IMR-90 (cell line): ENCODE measurements at regions not wholly inside any gene's neighbourhood (a gene's known extent, or its start where the extent isn't known, plus 50 kb on each side); places are given as distances from the start of the nearest gene placed in this dataset.

Experiments
- BHLHE40 ChIP-seq: fragments of 150-350 bp; IDR thresholded peaks from 2 replicates; pipeline ENCODE4 v1.6.1; 2016; ENCODE audit warnings: mild to moderate bottlenecking, low read depth, low read length
- CTCF ChIP-seq: conservative IDR thresholded peaks from 2 replicates; pipeline ENCODE4 v1.5.1; 2012; ENCODE audit warnings: mild to moderate bottlenecking, low read depth, low read length, improper control_type of control experiment
- ELK1 ChIP-seq: fragments of 150-350 bp; IDR thresholded peaks from 2 replicates; pipeline ENCODE4 v1.6.1; 2016; ENCODE audit warnings: low read depth, mild to moderate bottlenecking, low read length, moderate library complexity, borderline replicate concordance
- MAZ ChIP-seq: IDR thresholded peaks from 2 replicates; pipeline ENCODE4 v1.6.1; 2012; ENCODE audit warnings: low read depth, mild to moderate bottlenecking, low read length, improper control_type of control experiment, moderate library complexity, borderline replicate concordance
- MXI1 ChIP-seq: IDR thresholded peaks from 2 replicates; pipeline ENCODE4 v1.6.1; 2012; ENCODE audit warnings: low read depth, mild to moderate bottlenecking, low read length, moderate library complexity, borderline replicate concordance
- NFE2L2 ChIP-seq: fragments of 150-350 bp; IDR thresholded peaks from 2 replicates; pipeline ENCODE4 v1.6.1; 2016; ENCODE audit warnings: low read depth, mild to moderate bottlenecking, low read length
- POLR2A ChIP-seq: IDR thresholded peaks from 2 replicates; pipeline ENCODE4 v1.6.1; 2012; ENCODE audit warnings: mild to moderate bottlenecking, low read depth, low read length
- RAD21 ChIP-seq: IDR thresholded peaks from 2 replicates; pipeline ENCODE4 v1.6.1; 2012; ENCODE audit warnings: low read length, improper control_type of control experiment
- RFX5 ChIP-seq: IDR thresholded peaks from 2 replicates; pipeline ENCODE4 v1.8.0; 2012; ENCODE audit warnings: low read depth, mild to moderate bottlenecking, low read length, moderate library complexity
- SMC3 ChIP-seq: fragments of 150-350 bp; IDR thresholded peaks from 2 replicates; pipeline ENCODE4 v1.6.1; 2016; ENCODE audit warnings: low read depth, mild to moderate bottlenecking, antibody characterized with exemption, low read length, moderate library complexity

- TF ChIP-seq POLR2A = no peak
- no peak for TF ChIP-seq CTCF
- TF ChIP-seq RFX5 = no peak
- TF ChIP-seq MAZ = no peak
- no peak for TF ChIP-seq BHLHE40
- no peak for TF ChIP-seq RAD21
- TF ChIP-seq ELK1 = no peak
- TF ChIP-seq SMC3 = no peak
- no peak for TF ChIP-seq MXI1
- TF ChIP-seq NFE2L2 = no peak
Measured at GRCh38 chr6:73968221-73968757, 272.3 kb downstream of the CD109 start.
